Mucosa of gallbladder (tissue), 1 donor: ENCODE measurements at regions not wholly inside any gene's neighbourhood (a gene's known extent, or its start where the extent isn't known, plus 50 kb on each side); places are given as distances from the start of the nearest gene placed in this dataset.
"Not testable (repeated sequence)": the region's sequence is repeated elsewhere in the genome, so short reads cannot be mapped to it uniquely, and the experiment has no call there.

Experiments
- DNase-seq: peaks from one replicate; pipeline ENCODE4 v3.0.0-alpha.2; 2020; ENCODE audit warnings: low spot score
- donor health status: DM: no; HTN: no; CAD: no.

GRCh38 chr9:78905387-78905786 is 608.5 kb downstream of the PSAT1 start:
- no peak for DNase-seq

DNA sequence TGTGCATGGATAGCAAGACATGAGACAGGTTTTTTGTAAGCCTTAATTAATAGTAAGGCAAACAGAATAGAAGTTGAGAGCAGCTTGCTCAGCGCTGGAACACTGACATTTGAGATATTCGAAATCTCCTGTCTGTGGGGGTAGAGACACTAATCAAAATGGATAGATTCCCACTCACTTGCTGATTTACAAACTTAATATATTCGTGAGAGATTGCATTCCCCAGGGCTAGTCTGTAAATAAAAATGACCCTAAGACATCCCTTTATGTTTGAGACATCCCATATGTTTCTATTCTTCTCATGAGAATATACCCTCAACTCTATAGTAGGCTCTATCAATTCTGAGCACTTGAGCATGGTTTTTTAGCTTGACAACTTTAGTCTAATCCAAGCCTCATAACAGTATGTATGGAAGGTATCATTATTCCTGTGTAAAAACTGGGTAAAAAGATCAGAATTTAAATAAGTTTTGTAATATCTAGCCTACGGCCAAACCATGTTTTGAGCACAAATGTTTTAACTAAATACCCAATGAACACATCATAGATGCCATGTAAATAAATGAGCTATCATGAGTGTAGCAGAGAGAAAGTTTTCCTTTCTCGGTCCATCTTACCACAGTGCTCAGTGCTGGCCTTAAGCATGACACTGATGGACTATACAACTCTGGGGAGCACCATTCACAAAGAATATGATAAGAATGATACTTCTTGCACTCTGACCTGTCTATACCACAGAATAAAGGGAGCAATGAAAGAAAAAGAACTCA is 609.2 kb downstream of the PSAT1 start:
- no peak for DNase-seq

DNA sequence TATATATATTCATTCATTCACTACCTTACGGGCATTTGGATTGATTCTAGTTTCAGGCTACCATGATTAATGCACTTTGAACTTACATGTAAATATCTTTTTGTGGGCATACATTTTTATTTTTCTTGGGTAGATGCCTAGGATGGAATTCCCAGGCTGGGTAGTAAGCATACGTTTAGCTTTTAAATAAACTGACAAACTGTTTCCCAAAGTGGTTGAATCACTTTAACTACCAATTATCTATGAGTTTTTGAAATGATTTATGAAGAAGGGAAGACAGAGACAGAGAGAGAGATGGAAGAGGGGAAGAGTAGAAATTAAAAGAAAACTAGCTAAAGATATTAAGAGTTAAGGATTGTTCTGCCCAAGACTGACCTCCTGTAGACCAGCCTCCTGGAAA is 612.6 kb downstream of the PSAT1 start:
- DNase-seq = no peak

GRCh38 chr9:78916884-78917283 is 620.0 kb downstream of the PSAT1 start:
- DNase-seq = not testable (repeated sequence)

GRCh38 chr9:78918976-78919375 is 622.1 kb downstream of the PSAT1 start:
- DNase-seq = no peak

DNA sequence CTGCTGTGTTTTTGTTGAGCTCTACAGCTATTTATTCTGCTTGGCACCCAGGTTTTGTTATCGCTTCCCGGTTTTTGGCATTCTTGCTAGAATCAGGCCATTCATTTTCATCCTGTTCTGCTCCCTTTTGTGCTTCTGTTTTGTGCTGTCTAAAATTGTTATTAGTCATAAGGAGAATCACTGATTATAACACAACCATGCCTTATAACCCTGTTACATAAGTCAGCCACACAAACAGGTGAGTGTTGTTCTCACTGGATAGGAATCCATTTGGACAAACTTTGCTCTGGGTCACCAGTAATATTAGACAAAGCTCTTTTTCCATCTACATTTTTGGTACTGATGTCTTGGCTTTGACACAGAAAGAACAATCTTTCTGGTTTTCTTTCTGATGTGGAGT is 622.8 kb downstream of the PSAT1 start:
- no peak for DNase-seq

- DNase-seq = no peak
These were observed 624.4 kb downstream of the PSAT1 start for GRCh38 chr9:78921341-78921740.

GRCh38 chr9:78923966-78924659 is 627.2 kb downstream of the PSAT1 start:
- DNase-seq = no peak

- no peak for DNase-seq
These were observed 630.4 kb downstream of the PSAT1 start for GRCh38 chr9:78927099-78927940.

GRCh38 chr9:78928625-78929405 is 631.9 kb downstream of the PSAT1 start:
- DNase-seq = no peak

GRCh38 chr9:78930281-78930680 is 633.4 kb downstream of the PSAT1 start:
- DNase-seq = no peak

GRCh38 chr9:78932849-78933627 is 636.1 kb downstream of the PSAT1 start:
- DNase-seq = no peak

GRCh38 chr9:78934880-78935279 is 636.9 kb upstream of the TLE4 start:
- DNase-seq = no peak

DNA sequence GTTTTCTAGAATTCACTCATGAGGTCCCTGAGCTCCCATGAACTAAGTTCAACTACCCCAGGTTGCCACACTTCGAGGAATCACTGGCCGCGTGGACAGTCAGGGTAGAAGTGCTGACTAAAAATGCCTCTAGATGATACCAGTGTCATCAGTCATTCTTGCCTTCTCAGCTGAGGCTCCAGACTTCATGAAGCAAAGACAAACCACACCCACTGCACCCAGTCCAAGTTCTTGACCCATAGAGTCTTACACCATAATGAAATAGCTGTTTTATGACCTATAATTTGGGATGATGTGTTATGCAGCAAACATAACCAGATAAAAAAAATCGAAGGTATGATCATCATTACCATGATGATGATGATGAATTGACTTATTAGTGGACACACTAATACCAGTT is 632.9 kb upstream of the TLE4 start:
- no peak for DNase-seq

DNA sequence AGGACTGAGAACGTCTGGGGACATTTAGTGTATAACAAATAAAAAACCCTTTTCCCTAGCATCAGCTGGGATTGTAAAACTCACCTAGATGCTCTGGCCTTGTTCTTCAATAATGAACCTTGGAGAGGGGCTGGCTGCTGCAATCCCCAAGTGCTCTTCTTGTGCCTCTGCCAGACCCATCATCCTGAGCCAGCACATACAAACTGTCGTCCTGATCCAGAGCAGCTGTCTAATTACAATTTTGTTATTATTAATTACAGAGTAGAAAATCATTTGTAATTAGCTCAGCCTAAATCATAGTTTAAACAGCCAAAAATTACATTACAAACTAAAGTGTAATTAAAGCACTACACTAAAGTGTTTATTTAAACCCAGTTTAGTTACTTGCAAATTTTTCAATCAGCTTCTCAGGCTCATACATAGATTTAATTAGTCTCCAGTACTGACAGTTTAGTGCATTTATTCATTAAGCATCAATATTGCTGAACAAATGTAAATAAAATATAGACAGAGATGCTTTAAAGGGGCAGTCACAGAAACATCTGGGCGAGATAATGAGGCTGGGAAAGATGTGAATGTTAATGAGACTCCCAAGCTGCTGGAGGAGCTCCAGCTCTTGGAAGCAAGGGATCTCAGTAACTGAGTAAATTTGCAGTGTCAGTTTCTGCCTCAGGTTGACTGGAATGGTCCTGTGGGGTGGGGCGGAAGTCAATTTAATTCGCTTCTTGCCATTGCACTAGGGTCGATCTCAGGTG is 632.3 kb upstream of the TLE4 start:
- no peak for DNase-seq

- no peak for DNase-seq
These were observed 631.5 kb upstream of the TLE4 start for GRCh38 chr9:78940121-78940855.

GRCh38 chr9:78954286-78954685 is 617.5 kb upstream of the TLE4 start:
- no peak for DNase-seq

DNA sequence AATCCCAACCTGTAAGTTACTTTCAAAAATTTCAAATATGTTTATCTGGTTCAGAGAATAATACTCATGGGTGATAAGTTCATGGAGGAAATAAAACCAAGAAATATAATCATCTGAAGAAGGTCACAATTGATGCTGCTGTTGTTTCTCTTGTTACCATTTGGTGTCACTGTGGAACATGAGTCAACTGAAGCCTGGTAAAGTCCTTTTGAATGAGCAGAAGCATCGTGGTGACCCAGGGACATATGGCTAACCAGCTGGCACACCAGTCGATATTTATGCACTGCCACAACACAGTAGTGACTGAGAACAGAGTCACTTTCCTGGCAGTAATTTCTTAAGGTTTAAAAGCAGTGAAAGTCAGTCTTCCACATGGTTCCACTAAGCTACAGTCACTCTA is 612.9 kb upstream of the TLE4 start:
- no peak for DNase-seq

DNA sequence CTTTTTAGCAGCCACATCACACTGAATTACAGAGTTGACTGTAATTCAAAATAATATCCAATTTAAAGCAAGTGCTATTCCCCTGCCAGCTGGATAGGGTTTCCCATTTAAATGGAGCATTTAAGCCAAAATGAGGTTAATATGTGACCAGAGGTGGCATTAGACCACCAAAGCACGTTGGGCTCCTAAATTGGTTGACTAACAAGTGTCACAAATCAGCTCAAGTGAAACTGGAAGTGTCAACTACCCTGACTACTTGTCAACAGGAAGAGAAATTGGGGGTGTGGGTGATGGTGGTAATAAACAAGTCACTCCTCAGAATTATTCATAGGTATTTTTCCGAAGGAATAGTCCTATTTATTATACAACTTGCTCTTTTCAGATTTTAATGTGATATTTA is 609.6 kb upstream of the TLE4 start:
- DNase-seq = no peak

- no peak for DNase-seq
These were observed 607.9 kb upstream of the TLE4 start for GRCh38 chr9:78963911-78964310.
